GM19240 (cell line): ENCODE measurements at regions not wholly inside any gene's neighbourhood (a gene's known extent, or its start where the extent isn't known, plus 50 kb on each side); places are given as distances from the start of the nearest gene placed in this dataset.
"Not testable (repeated sequence)": the region's sequence is repeated elsewhere in the genome, so short reads cannot be mapped to it uniquely, and the experiment has no call there.

Source experiments
- DNase-seq: peaks from one replicate; pipeline ENCODE4 v3.0.0; 2011; ENCODE audit warnings: low spot score; ENCODE audit not compliant: insufficient read length

DNA sequence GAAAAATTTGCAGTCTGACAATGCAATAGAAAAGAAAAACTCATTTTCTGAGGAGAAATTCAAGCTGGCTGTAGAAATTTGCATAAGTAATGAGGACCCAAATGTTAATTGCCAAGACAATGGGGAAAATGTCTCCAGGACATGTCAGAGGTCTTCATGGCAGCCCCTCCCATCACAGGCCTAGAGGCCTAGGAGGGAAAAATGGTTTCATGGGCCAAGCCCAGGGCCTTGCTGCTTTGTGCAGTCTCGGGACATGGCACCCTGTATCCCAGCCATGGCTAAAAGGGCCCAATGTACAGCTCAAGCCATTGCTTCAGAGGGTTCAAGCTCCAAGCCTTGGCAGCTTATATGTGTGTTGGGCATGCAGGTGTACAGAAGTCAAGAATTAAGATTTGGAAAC lies 244.9 kb upstream of the ZFP42 start:
- DNase-seq = not testable (repeated sequence)

GRCh38 chr4:187767158-187767557 lies 228.4 kb upstream of the ZFP42 start:
- no peak for DNase-seq

DNA sequence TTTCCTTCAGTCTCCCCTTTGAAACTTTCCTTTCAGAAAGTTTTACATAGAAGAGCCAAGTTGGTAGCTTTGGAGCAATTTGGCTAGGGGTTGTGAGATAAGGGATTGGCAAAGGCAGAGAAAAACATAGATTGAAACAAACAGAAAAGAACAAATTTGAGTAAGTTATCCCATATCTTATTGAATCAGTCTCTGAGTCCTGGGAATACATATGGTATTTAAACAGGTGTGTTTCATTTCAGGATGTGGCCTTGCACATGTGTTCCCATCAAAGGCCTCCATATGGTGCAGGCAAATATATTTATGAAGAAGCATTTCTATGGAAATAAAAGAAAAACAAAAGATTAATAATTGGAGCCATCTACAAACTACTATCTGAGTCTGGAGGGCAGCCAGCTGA lies 227.9 kb upstream of the ZFP42 start:
- DNase-seq = no peak

DNA sequence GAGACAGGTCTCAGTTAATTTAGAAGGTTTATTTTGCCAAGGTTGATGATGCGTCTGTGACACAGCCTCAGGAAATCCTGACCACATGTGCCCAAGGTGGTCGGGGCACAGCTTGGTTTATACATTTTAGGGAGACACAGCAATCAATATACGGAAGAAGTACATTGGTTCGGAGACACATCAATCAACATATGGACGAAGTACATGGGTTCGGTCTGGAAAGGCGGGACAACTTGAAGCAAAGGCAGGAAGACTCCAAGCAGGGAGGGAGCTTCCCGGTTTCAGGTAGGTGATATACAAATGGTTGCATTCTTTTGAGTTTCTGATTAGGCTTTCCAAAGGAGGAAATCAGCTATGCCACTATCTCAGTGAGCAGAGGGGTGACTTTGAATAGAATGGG lies 225.2 kb upstream of the ZFP42 start:
- DNase-seq = no peak

DNA sequence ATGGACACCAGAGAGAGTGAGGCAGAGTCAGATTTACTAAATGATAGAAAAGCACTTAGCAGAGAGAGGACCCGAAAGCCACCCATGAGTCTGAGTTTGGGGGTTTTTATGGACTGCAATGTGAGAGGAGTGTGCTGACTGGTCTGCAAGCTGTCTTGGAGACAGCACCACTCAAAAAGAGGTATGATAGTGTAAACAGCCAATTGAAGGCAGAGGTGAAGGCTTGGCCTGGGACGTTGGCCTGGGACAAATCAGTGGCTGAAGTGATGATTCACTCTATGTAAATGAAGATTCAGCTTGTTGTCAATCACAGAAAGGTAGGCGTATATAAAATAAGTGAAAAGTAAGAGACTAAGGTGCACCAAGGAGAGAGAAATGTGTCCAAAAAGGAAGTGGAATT lies 217.6 kb upstream of the ZFP42 start:
- no peak for DNase-seq

- no peak for DNase-seq
These were observed 215.5 kb upstream of the ZFP42 start for GRCh38 chr4:187780070-187780469.

DNA sequence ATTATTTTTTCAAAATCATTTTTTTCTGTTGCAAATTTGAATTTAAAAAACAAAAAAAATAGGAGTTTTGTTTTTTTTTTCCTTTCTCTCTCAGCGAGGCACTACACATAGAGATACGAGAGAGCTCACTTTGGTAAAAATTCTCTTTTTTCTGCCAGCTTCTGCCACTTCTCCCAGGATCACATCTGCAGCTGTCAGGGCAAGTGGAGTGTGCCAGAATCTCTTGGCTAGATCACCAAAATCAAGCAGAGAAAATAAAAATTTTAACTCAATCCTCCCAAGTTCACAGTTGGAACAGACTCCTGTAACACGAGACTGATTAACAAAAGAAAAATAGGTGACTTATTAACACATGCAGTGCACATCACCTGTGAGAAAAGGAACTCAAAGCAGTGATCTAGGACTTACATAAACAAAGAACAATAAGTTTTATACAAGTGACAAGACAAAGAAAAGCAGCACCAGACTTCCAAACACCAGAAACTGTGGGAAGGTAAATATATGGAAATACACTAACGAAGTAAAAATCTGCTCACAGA lies 213.2 kb upstream of the ZFP42 start:
- DNase-seq = no peak

- DNase-seq = no peak
These were observed 209.4 kb upstream of the ZFP42 start for GRCh38 chr4:187786190-187786589.

- DNase-seq = no peak
These were observed 206.5 kb upstream of the ZFP42 start for GRCh38 chr4:187789078-187789477.

GRCh38 chr4:187795737-187796136 lies 199.8 kb upstream of the ZFP42 start:
- DNase-seq = no peak

- no peak for DNase-seq
These were observed 197.2 kb upstream of the ZFP42 start for GRCh38 chr4:187798385-187798784.

- DNase-seq = no peak
These were observed 195.8 kb upstream of the ZFP42 start for GRCh38 chr4:187799735-187800134.

DNA sequence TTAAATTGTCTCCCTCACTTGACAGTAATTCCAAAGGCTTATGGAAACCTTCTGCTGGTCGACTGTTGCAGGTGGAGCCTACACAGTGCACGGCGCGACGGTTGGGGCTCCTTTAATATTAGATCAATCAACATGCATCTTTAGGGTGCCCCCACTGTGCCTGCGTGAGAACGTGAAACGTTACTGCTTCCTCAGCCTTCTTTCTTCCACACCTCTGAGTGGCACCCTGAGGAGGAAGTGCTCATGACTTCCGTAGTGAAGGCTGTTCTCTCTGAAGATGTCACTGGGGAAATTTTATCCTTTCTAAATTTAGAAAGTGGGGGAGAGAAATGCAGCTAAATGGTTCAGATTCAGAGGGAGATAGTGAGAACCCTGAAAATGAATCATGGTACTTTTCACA lies 184.0 kb upstream of the ZFP42 start:
- no peak for DNase-seq

- DNase-seq = no peak
These were observed 180.7 kb upstream of the ZFP42 start for GRCh38 chr4:187814737-187815465.

- DNase-seq = no peak
These were observed 168.8 kb upstream of the ZFP42 start for GRCh38 chr4:187826725-187827124.

- DNase-seq = no peak
These were observed 167.9 kb upstream of the ZFP42 start for GRCh38 chr4:187827631-187828030.

DNA sequence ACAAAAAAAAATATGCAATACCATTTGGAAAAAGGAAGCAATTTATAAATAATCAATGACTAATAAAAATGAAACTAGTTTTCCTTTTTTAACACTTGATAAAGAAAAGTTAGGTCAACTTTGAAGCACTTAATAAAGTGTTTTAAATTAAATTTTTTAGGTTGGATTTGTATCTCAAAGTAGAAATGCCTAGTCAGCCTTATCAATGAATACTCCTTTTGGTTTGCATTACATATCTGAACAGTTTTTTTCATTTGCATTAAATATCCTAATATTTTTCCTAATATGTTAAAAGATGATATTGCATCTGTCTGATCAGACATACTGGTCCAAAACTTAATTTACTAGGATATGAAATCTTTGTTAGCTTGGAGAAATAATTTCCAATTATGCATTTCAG lies 155.8 kb upstream of the ZFP42 start:
- DNase-seq = no peak

DNA sequence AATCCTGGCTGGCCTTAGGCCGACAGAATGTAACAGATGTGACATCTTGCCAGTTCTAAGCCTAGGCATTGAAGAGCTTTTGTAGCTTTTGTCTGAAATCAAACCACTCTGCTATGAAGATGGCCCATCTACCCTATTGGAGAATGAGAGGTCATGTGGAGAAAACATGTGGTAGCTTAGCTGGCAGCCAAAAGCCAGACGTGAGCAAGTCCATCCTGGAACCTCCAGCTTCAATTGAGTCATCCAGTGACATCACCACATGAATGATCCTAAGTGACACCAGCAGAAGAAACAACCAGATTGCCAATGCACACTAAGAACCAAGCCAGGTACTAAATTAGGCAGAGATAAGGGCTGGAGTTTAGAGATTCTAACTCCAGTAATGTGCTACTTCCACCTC lies 154.8 kb upstream of the ZFP42 start:
- no peak for DNase-seq

- no peak for DNase-seq
These were observed 145.9 kb upstream of the ZFP42 start for GRCh38 chr4:187849556-187850225.

GRCh38 chr4:187865914-187866313 lies 129.7 kb upstream of the ZFP42 start:
- no peak for DNase-seq

GRCh38 chr4:187883049-187883448 lies 112.5 kb upstream of the ZFP42 start:
- no peak for DNase-seq

- DNase-seq = no peak
These were observed 111.6 kb upstream of the ZFP42 start for GRCh38 chr4:187883836-187884475.
